K562 (cell line): ENCODE measurements at regions not wholly inside any gene's neighbourhood (a gene's known extent, or its start where the extent isn't known, plus 50 kb on each side); places are given as distances from the start of the nearest gene placed in this dataset.

Source experiments
- CEBPB ChIP-seq: fragments of 450-650 bp; IDR thresholded peaks from 2 replicates; pipeline ENCODE4 v1.6.1; 2016; ENCODE audit warnings: missing genetic modification characterization, missing compliant biosample characterization
- CHD1 ChIP-seq: fragments of 200-600 bp; sonication (generic); IDR thresholded peaks from one replicate; pipeline ENCODE4 v1.6.1; 2012; ENCODE audit warnings: mild to moderate bottlenecking, moderate library complexity, low read length, inconsistent platforms
- CTCF ChIP-seq, 3 experiments: IDR thresholded peaks in 2 of 3; conservative IDR thresholded peaks in 1 of 3; 2 replicates each; pipeline ENCODE4 v1.5.1; 2011 to 2012; ENCODE audit warnings: low read length in 3 of 3, mild to moderate bottlenecking in 3 of 3, control low read depth in 2 of 3, improper control_type of control experiment in 1 of 3, inconsistent platforms in 1 of 3, low read depth in 1 of 3, mixed read lengths in 1 of 3, moderate library complexity in 1 of 3; ENCODE audit not compliant: insufficient read depth in 2 of 3
- EZH2 ChIP-seq: IDR thresholded peaks from 2 replicates; pipeline ENCODE4 v1.6.1; 2012; ENCODE audit warnings: low read depth, mild to moderate bottlenecking, inconsistent platforms, low read length, borderline replicate concordance
- JUNB ChIP-seq: fragments of 450-650 bp; formaldehyde crosslinking; conservative IDR thresholded peaks from 2 replicates; pipeline ENCODE4 v1.4.0; 2020; ENCODE audit warnings: mild to moderate bottlenecking
- KAT7 ChIP-seq: sonication (generic); formaldehyde crosslinking; IDR thresholded peaks from 2 replicates; pipeline ENCODE4 v1.8.0; 2022; ENCODE audit warnings: missing genetic modification reagents, mild to moderate bottlenecking, borderline replicate concordance
- MYC ChIP-seq, 2 experiments: fragments of 250-450 bp in 1 of 2; sonication (Bioruptor Pico) in 1 of 2; IDR thresholded peaks; 2 replicates each; pipeline versions ENCODE4 v1.5.1 to v1.6.1; 2012 to 2021; ENCODE audit warnings: low read depth in 2 of 2, borderline replicate concordance in 1 of 2, improper control_type of control experiment in 1 of 2, low read length in 1 of 2, mild to moderate bottlenecking in 1 of 2, moderate library complexity in 1 of 2
- SMARCA5 ChIP-seq: fragments of 450-650 bp; IDR thresholded peaks from 2 replicates; pipeline ENCODE4 v1.6.1; 2016
- UBTF ChIP-seq, 2 experiments: IDR thresholded peaks; 2 replicates each; pipeline ENCODE4 v1.6.1; 2012; ENCODE audit warnings: improper control_type of control experiment in 2 of 2, low read depth in 2 of 2, low read length in 2 of 2, borderline replicate concordance in 1 of 2
- ZNF280B ChIP-seq: fragments of 250-450 bp; sonication (Bioruptor Pico); IDR thresholded peaks from 2 replicates; pipeline ENCODE4 v1.5.1; 2021; ENCODE audit warnings: mild to moderate bottlenecking
- ZNF407 ChIP-seq: fragments of 450-650 bp; IDR thresholded peaks from 2 replicates; pipeline ENCODE4 v1.6.1; 2016; ENCODE audit warnings: low read depth
- ZNF707 ChIP-seq: fragments of 250-450 bp; sonication (Bioruptor Pico); conservative IDR thresholded peaks from 2 replicates; pipeline ENCODE4 v1.8.0; 2022; ENCODE audit warnings: inconsistent platforms, mild to moderate bottlenecking, moderate library complexity

- TF ChIP-seq MYC (IDR thresholded peaks at IDR 0.05; ENCODE audit: low read depth, low read length), result no peak; the same call in 1 of the 2 replicates
- TF ChIP-seq MYC (CRISPR knock-in tag; IDR thresholded peaks at IDR 0.05; ENCODE audit: borderline replicate concordance, low read depth), result no peak
- no peak for TF ChIP-seq ZNF707
- TF ChIP-seq UBTF (IDR thresholded peaks at IDR 0.05; ENCODE audit: borderline replicate concordance in 1 of 2, low read depth in 2 of 2, low read length in 2 of 2), result no peak
- no peak for TF ChIP-seq KAT7 (CRISPR knock-in tag)
- TF ChIP-seq CTCF (IDR thresholded peaks at IDR 0.05 in 2 of 3, conservative IDR thresholded peaks at IDR 0.05 in 1 of 3; ENCODE audit: insufficient read depth in 2 of 3, low read depth in 1 of 3, low read length in 3 of 3), result peak; percentile 61 to 88 (median 63); a peak in 5 of 6 replicates
- TF ChIP-seq SMARCA5, result no peak
- no peak for TF ChIP-seq ZNF407
- TF ChIP-seq CHD1, result no peak
- no peak for TF ChIP-seq ZNF280B (CRISPR knock-in tag)
- no peak for TF ChIP-seq EZH2
- no peak for TF ChIP-seq JUNB (CRISPR knock-in tag)
- peak; percentile 89 for TF ChIP-seq CEBPB (tag)
These were observed 79.4 kb upstream of the ATP11B start (continued) for GRCh38 chr3:182713743-182714517.
